NCI-H1105 treated with DMSO at 0.1 percent for 48 hours (cell line): ENCODE measurements at regions not wholly inside any gene's neighbourhood (a gene's known extent, or its start where the extent isn't known, plus 50 kb on each side); places are given as distances from the start of the nearest gene placed in this dataset.
"Not testable (repeated sequence)": the region's sequence is repeated elsewhere in the genome, so short reads cannot be mapped to it uniquely, and the experiment has no call there.

Source experiments
- DNase-seq: peaks from one replicate; lab custom pipeline; 2025; lab: John Stamatoyannopoulos, UW

- DNase-seq: no peak
These were observed 91.8 kb upstream of the CNKSR3 start for GRCh38 chr6:154602296-154602695.

- DNase-seq: no peak
These were observed 92.2 kb upstream of the CNKSR3 start for GRCh38 chr6:154602708-154603107.

GRCh38 chr6:154604119-154604518 is 93.6 kb upstream of the CNKSR3 start:
- DNase-seq: no peak

- DNase-seq: no peak
These were observed 94.8 kb upstream of the CNKSR3 start for GRCh38 chr6:154605178-154605881.

- no peak for DNase-seq
These were observed 95.4 kb upstream of the CNKSR3 start for GRCh38 chr6:154605882-154606370.

- no peak for DNase-seq
These were observed 96.0 kb upstream of the CNKSR3 start for GRCh38 chr6:154606457-154606856.

GRCh38 chr6:154606860-154607259 is 96.4 kb upstream of the CNKSR3 start:
- DNase-seq: no peak

GRCh38 chr6:154611241-154611640 is 100.8 kb upstream of the CNKSR3 start:
- no peak for DNase-seq

- no peak for DNase-seq
These were observed 101.4 kb upstream of the CNKSR3 start for GRCh38 chr6:154611847-154612246.

- DNase-seq: no peak
These were observed 102.7 kb upstream of the CNKSR3 start for GRCh38 chr6:154613137-154613676.

- DNase-seq: no peak
These were observed 103.6 kb upstream of the CNKSR3 start for GRCh38 chr6:154614101-154614500.

GRCh38 chr6:154614641-154615040 is 104.2 kb upstream of the CNKSR3 start:
- DNase-seq: no peak

- DNase-seq: peak; percentile 90
These were observed 105.1 kb upstream of the CNKSR3 start for GRCh38 chr6:154615483-154616025.

- no peak for DNase-seq
These were observed 106.7 kb upstream of the CNKSR3 start for GRCh38 chr6:154617175-154617574.

- DNase-seq: no peak
These were observed 108.7 kb upstream of the CNKSR3 start for GRCh38 chr6:154619146-154619545.

- peak; percentile 62 for DNase-seq
These were observed 111.2 kb upstream of the CNKSR3 start for GRCh38 chr6:154621686-154622085.

- no peak for DNase-seq
These were observed 110.4 kb upstream of the SCAF8 start for GRCh38 chr6:154622618-154623336.

- DNase-seq: no peak
These were observed 109.8 kb upstream of the SCAF8 start for GRCh38 chr6:154623391-154623790.

- no peak for DNase-seq
These were observed 109.1 kb upstream of the SCAF8 start for GRCh38 chr6:154624038-154624599.

- DNase-seq: not testable (repeated sequence)
These were observed 108.5 kb upstream of the SCAF8 start for GRCh38 chr6:154624727-154625126.

GRCh38 chr6:154625721-154626120 is 107.5 kb upstream of the SCAF8 start:
- no peak for DNase-seq

- no peak for DNase-seq
These were observed 104.1 kb upstream of the SCAF8 start for GRCh38 chr6:154629127-154629526.

GRCh38 chr6:154632119-154632518 is 101.1 kb upstream of the SCAF8 start:
- DNase-seq: no peak
